Upper lobe of right lung (tissue), 1 donor: ENCODE measurements at regions not wholly inside any gene's neighbourhood (a gene's known extent, or its start where the extent isn't known, plus 50 kb on each side); places are given as distances from the start of the nearest gene placed in this dataset.

Experiments used
- ATAC-seq: fragments of 200-7000 bp; cut with Tn5 transposase; one replicate; pipeline ENCODE4 v1.9.1; 2020; ENCODE audit warnings: mild to moderate bottlenecking, moderate library complexity
- DNase-seq: peaks from one replicate; pipeline ENCODE4 v3.0.0-alpha.2; 2020
- H3K27ac ChIP-seq: fragments of 200-600 bp; one replicate; pipeline ENCODE4 v1.8.0; 2022
- H3K27me3 ChIP-seq: fragments of 200-600 bp; one replicate; pipeline ENCODE4 v1.8.0; 2022; ENCODE audit warnings: mild to moderate bottlenecking
- H3K36me3 ChIP-seq: fragments of 200-600 bp; one replicate; pipeline ENCODE4 v1.8.0; 2022
- H3K4me1 ChIP-seq: fragments of 200-600 bp; one replicate; pipeline ENCODE4 v1.8.0; 2022
- H3K4me3 ChIP-seq: fragments of 200-600 bp; one replicate; pipeline ENCODE4 v1.8.0; 2022; ENCODE audit warnings: mild to moderate bottlenecking
- H3K9me3 ChIP-seq: fragments of 200-600 bp; one replicate; pipeline ENCODE4 v1.8.0; 2022
- intact Hi-C: fragments of 100-400 bp; cut with DNase I; formaldehyde crosslinking; loops from one replicate; pipeline ENCODE4 v1.11.0; 2022
- TF ChIP-seq, protein P1 (sequence below): fragments of 200-600 bp; IDR thresholded peaks from one replicate; pipeline ENCODE4 v1.8.0; 2022; ENCODE audit warnings: antibody characterized with exemption
- donor health status: DM: no; HTN: yes; CAD: no; lungs with severe emphysema.

DNA sequence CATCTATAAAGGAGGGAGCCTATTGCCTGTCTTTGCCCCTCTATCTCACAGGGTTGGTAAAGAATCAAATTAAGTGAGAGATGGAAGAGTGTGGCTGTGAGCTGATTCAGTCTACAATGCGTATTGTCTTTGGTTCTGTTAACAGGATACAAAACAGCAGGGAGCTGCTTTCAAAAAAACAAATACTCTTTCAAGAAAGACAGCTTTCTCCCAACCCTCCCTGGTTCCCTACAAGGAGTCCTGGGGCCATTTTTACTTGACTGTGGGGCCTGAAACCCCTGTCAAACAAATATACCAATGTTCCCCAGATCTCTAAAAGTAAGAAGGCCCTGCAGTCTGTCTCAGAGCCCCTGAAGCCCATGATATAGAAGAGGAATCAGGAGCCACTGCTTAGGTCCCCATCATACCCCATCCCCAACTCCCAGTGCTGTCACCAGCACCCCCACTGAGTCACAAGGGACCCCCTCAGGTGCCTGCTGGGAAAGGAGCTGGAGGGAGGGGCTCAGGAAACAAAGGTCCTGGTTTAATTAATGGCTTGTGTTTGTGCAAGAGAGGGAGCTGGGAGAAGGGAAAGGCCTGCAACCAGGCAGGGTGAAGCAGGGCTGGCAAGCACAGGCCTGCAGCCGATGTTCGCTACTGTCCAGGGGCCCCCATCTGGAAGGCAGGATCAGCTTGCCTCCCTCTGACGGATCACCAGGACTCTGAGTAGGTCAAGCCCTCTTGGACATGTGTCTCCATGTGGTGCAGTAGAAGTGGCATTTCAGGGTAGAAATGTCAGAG lies 182.0 kb upstream of the GHITM start:
- Histone ChIP-seq H3K4me1 (no peaks in the 10 kb centered on the region), H3K27ac (no peak overlapping the region), H3K36me3 (no peaks in the 10 kb centered on the region), H3K9me3 (no peaks in the 10 kb centered on the region), H3K27me3 (no peaks in the 10 kb centered on the region), H3K4me3 (no peak overlapping the region)
- TF ChIP-seq, protein P1, sequence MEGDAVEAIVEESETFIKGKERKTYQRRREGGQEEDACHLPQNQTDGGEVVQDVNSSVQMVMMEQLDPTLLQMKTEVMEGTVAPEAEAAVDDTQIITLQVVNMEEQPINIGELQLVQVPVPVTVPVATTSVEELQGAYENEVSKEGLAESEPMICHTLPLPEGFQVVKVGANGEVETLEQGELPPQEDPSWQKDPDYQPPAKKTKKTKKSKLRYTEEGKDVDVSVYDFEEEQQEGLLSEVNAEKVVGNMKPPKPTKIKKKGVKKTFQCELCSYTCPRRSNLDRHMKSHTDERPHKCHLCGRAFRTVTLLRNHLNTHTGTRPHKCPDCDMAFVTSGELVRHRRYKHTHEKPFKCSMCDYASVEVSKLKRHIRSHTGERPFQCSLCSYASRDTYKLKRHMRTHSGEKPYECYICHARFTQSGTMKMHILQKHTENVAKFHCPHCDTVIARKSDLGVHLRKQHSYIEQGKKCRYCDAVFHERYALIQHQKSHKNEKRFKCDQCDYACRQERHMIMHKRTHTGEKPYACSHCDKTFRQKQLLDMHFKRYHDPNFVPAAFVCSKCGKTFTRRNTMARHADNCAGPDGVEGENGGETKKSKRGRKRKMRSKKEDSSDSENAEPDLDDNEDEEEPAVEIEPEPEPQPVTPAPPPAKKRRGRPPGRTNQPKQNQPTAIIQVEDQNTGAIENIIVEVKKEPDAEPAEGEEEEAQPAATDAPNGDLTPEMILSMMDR = no peak
- intact Hi-C loops = no loop called here
- DNase-seq (no peak), ATAC-seq (no peak)

- no peak overlapping the region for H3K27ac ChIP-seq
- ATAC-seq (no peak), DNase-seq (no peak)
- TF ChIP-seq, protein P1 = no peak
- no peaks in the 10 kb centered on the region for H3K27me3 ChIP-seq
- no peaks in the 10 kb centered on the region for H3K4me1 ChIP-seq
- H3K9me3 ChIP-seq = no peaks in the 10 kb centered on the region
- intact Hi-C loops = no loop called here
- no peak overlapping the region for H3K4me3 ChIP-seq
- H3K36me3 ChIP-seq = no peaks in the 10 kb centered on the region
Measured at GRCh38 chr10:83959328-83959727, 180.0 kb upstream of the GHITM start.

DNA sequence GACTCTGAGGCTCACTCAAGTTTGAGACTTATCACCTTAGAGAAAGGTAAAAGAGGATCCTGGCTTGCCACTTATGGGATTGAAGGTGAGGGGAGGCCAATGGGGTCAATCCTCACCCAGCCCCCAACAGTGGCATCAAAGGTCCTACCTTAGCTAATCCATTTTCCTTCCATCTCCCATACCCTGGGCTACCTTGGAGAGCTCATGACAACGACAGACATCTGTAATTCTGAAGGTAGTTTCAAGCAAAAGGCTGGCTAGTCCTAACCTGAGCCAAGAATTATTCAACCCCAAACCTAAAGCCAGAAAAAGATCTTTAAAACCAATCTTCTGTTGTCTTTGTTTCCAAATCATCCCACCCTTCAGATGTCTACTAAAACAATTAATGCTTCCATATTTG lies 179.2 kb upstream of the GHITM start:
- no peak overlapping the region for H3K4me3 ChIP-seq
- H3K4me1 ChIP-seq = no peaks in the 10 kb centered on the region
- intact Hi-C loops = no loop called here
- no peaks in the 10 kb centered on the region for H3K36me3 ChIP-seq
- H3K9me3 ChIP-seq = no peaks in the 10 kb centered on the region
- DNase-seq (no peak), ATAC-seq (no peak)
- H3K27ac ChIP-seq = no peak overlapping the region
- no peaks in the 10 kb centered on the region for H3K27me3 ChIP-seq
- TF ChIP-seq, protein P1 = no peak

DNA sequence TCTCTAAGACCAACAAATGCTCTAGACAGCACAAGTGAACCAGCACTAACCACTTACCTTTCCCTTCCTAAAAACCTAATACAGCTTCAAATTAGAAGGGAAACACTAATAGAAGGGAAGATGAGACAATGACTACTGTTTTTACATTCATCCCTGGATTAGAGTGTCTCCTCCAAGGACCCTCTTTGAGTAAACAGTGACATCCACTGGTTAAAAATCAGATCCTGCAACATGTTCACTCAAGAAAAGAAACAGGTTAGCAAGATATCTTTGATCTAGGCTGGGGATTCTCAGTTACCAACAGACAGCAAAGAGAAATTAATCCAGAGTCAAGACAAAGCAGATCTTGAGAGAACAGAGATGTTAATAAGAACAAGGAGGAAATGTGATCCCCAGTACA lies 177.7 kb upstream of the GHITM start:
- TF ChIP-seq, protein P1 = no peak
- Histone ChIP-seq H3K27ac (no peak overlapping the region), H3K36me3 (no peaks in the 10 kb centered on the region), H3K9me3 (no peaks in the 10 kb centered on the region), H3K4me1 (no peaks in the 10 kb centered on the region), H3K4me3 (no peak overlapping the region), H3K27me3 (no peaks in the 10 kb centered on the region)
- ATAC-seq (no peak), DNase-seq (no peak)
- intact Hi-C loops = no loop called here

- Histone ChIP-seq H3K9me3 (no peaks in the 10 kb centered on the region), H3K27ac (no peak overlapping the region), H3K27me3 (no peaks in the 10 kb centered on the region), H3K4me1 (no peaks in the 10 kb centered on the region), H3K36me3 (no peaks in the 10 kb centered on the region), H3K4me3 (no peak overlapping the region)
- intact Hi-C loops = no loop called here
- ATAC-seq = no peak
- TF ChIP-seq, protein P1 = no peak
- no peak for DNase-seq
Measured at GRCh38 chr10:83963446-83963845, 175.9 kb upstream of the GHITM start.

DNA sequence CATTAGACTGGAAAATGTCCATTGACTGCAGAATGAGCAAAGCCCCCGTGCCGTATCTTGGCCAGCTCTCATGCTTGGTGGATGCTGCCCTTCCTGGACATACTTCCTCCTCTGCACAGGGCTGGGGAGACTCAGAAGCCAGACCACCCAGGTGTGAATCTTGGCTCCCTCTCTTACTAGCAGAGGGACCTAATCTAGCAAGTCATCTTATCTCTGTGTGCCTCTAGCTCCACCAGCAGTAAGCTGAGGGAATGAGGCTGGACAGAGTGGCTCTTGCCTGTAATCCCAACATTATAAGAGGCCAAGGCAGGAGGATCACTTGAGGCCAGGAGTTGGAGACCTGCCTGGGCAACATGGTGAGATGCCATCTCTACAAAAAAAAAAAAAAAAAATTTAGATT lies 173.8 kb upstream of the GHITM start:
- Histone ChIP-seq H3K4me1 (no peaks in the 10 kb centered on the region), H3K27me3 (no peaks in the 10 kb centered on the region), H3K4me3 (no peak overlapping the region), H3K36me3 (no peaks in the 10 kb centered on the region), H3K9me3 (no peaks in the 10 kb centered on the region), H3K27ac (no peak overlapping the region)
- intact Hi-C loops = no loop called here
- DNase-seq (no peak), ATAC-seq (no peak)
- TF ChIP-seq, protein P1 = no peak
